Calu3 (cell line): ENCODE measurements at regions not wholly inside any gene's neighbourhood (a gene's known extent, or its start where the extent isn't known, plus 50 kb on each side); places are given as distances from the start of the nearest gene placed in this dataset.

Experiments
- BruUV-seq: library from RNA; stranded (reverse); fragments of 400-500 nt; replicated peaks from 2 replicates; lab custom pipeline; 2021; lab: Mats Ljungman, UMichigan
- CTCF ChIA-PET: fragments of 300-600 bp; sonication (Branson Sonifier 250); formaldehyde crosslinking; loops from one replicate; lab custom pipeline; 2022; ENCODE audit warnings: antibody characterized with exemption; lab: Charles Lee
- DNase-seq: peaks from one replicate; pipeline ENCODE4 v3.0.0; 2022
- H3K27ac Mint-ChIP-seq: one replicate; pipeline ENCODE4 v1.8.0; 2022; ENCODE audit warnings: mixed read lengths; ENCODE audit not compliant: unreplicated experiment
- H3K27me3 Mint-ChIP-seq: one replicate; pipeline ENCODE4 v1.8.0; 2022; ENCODE audit warnings: mixed read lengths; ENCODE audit not compliant: unreplicated experiment
- H3K36me3 Mint-ChIP-seq: one replicate; pipeline ENCODE4 v1.8.0; 2022; ENCODE audit warnings: mild to moderate bottlenecking, moderate library complexity, mixed read lengths; ENCODE audit not compliant: insufficient read depth, unreplicated experiment
- H3K4me1 Mint-ChIP-seq: one replicate; pipeline ENCODE4 v1.8.0; 2022; ENCODE audit warnings: mild to moderate bottlenecking, low read depth, mixed read lengths; ENCODE audit not compliant: unreplicated experiment
- H3K4me3 Mint-ChIP-seq: one replicate; pipeline ENCODE4 v1.8.0; 2022; ENCODE audit warnings: mild to moderate bottlenecking, low read depth, moderate library complexity, mixed read lengths; ENCODE audit not compliant: unreplicated experiment
- H3K9me3 Mint-ChIP-seq: one replicate; pipeline ENCODE4 v1.8.0; 2022; ENCODE audit warnings: low read depth, mixed read lengths; ENCODE audit not compliant: unreplicated experiment
- intact Hi-C: fragments of 100-400 bp; cut with micrococcal nuclease; formaldehyde crosslinking; loops from one replicate; pipeline ENCODE4 v1.10.0; 2022; ENCODE audit not compliant: unreplicated experiment
- TF ChIP-seq, protein P1 (sequence below): fragments of 200-600 bp; IDR thresholded peaks from one replicate; pipeline ENCODE4 v1.8.0; 2022; ENCODE audit warnings: antibody characterized with exemption; ENCODE audit not compliant: unreplicated experiment

DNA sequence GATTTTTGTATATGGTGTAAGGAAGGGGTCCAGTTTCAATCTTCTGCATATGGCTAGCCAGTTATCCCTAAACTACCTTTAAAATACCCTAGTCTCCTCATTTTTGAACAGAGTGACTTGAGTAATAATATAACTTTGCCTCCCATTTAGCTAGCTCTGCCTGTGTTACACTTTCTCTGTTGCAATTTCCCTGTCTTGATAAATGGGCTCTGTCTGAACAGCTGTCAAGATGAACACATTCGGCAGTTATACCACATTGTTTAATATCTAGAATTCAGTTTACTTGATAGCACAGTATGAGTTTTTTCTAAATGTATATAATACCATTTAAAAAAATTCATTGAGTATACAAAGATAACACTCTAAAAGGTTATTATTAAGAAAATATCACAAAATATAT is 562.9 kb upstream of the FTMT start:
- no peak overlapping the region for H3K4me3 Mint-ChIP-seq
- H3K9me3 Mint-ChIP-seq, result peaks cover 3% of the 10 kb centered on the region
- H3K4me1 Mint-ChIP-seq, result peaks cover 9% of the 10 kb centered on the region
- no peak overlapping the region for H3K27ac Mint-ChIP-seq
- CTCF ChIA-PET, result no interaction called here
- H3K27me3 Mint-ChIP-seq, result no peaks in the 10 kb centered on the region
- no peak for DNase-seq
- BruUV-seq, result no TSS peak
- intact Hi-C loops, result no loop called here
- TF ChIP-seq, protein P1, sequence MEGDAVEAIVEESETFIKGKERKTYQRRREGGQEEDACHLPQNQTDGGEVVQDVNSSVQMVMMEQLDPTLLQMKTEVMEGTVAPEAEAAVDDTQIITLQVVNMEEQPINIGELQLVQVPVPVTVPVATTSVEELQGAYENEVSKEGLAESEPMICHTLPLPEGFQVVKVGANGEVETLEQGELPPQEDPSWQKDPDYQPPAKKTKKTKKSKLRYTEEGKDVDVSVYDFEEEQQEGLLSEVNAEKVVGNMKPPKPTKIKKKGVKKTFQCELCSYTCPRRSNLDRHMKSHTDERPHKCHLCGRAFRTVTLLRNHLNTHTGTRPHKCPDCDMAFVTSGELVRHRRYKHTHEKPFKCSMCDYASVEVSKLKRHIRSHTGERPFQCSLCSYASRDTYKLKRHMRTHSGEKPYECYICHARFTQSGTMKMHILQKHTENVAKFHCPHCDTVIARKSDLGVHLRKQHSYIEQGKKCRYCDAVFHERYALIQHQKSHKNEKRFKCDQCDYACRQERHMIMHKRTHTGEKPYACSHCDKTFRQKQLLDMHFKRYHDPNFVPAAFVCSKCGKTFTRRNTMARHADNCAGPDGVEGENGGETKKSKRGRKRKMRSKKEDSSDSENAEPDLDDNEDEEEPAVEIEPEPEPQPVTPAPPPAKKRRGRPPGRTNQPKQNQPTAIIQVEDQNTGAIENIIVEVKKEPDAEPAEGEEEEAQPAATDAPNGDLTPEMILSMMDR, result no peak
- no peaks in the 10 kb centered on the region for H3K36me3 Mint-ChIP-seq

GRCh38 chr5:121292664-121293063 is 559.0 kb upstream of the FTMT start:
- no peaks in the 10 kb centered on the region for H3K36me3 Mint-ChIP-seq
- BruUV-seq, result no TSS peak
- H3K27ac Mint-ChIP-seq, result no peak overlapping the region
- DNase-seq, result no peak
- TF ChIP-seq, protein P1, result no peak
- H3K4me3 Mint-ChIP-seq, result no peak overlapping the region
- no peaks in the 10 kb centered on the region for H3K27me3 Mint-ChIP-seq
- intact Hi-C loops, result no loop called here
- CTCF ChIA-PET, result no interaction called here
- peaks cover 9% of the 10 kb centered on the region for H3K4me1 Mint-ChIP-seq
- peaks cover 1% of the 10 kb centered on the region for H3K9me3 Mint-ChIP-seq

GRCh38 chr5:121296356-121296755 is 555.3 kb upstream of the FTMT start:
- intact Hi-C loops, result no loop called here
- DNase-seq, result no peak
- no TSS peak for BruUV-seq
- H3K9me3 Mint-ChIP-seq, result no peaks in the 10 kb centered on the region
- CTCF ChIA-PET, result no interaction called here
- H3K27ac Mint-ChIP-seq, result no peak overlapping the region
- TF ChIP-seq, protein P1, result no peak
- peaks cover 2% of the 10 kb centered on the region for H3K4me1 Mint-ChIP-seq
- H3K27me3 Mint-ChIP-seq, result no peaks in the 10 kb centered on the region
- H3K36me3 Mint-ChIP-seq, result no peaks in the 10 kb centered on the region
- H3K4me3 Mint-ChIP-seq, result no peak overlapping the region

GRCh38 chr5:121299153-121299552 is 552.5 kb upstream of the FTMT start:
- no TSS peak for BruUV-seq
- H3K9me3 Mint-ChIP-seq, result no peaks in the 10 kb centered on the region
- H3K27me3 Mint-ChIP-seq, result no peaks in the 10 kb centered on the region
- DNase-seq, result no peak
- CTCF ChIA-PET, result no interaction called here
- intact Hi-C loops, result no loop called here
- no peaks in the 10 kb centered on the region for H3K4me1 Mint-ChIP-seq
- no peak overlapping the region for H3K27ac Mint-ChIP-seq
- no peaks in the 10 kb centered on the region for H3K36me3 Mint-ChIP-seq
- no peak overlapping the region for H3K4me3 Mint-ChIP-seq
- TF ChIP-seq, protein P1, result no peak

GRCh38 chr5:121304838-121305237 is 546.8 kb upstream of the FTMT start:
- intact Hi-C loops, result no loop called here
- Mint-ChIP-seq H3K27ac (no peak overlapping the region), H3K4me3 (no peak overlapping the region), H3K4me1 (no peaks in the 10 kb centered on the region), H3K36me3 (no peaks in the 10 kb centered on the region), H3K9me3 (no peaks in the 10 kb centered on the region), H3K27me3 (no peaks in the 10 kb centered on the region)
- BruUV-seq, result no TSS peak
- CTCF ChIA-PET, result interaction anchor here (0.7 kb wide), 1 partner anchor 10 kb away, joined by 3 read pairs; no protein-coding TSS in a partner anchor
- TF ChIP-seq, protein P1, result no peak
- DNase-seq, result no peak
